ENCODE measurements at regions not wholly inside any gene's neighbourhood (a gene's known extent, or its start where the extent isn't known, plus 50 kb on each side); places are given as distances from the start of the nearest gene placed in this dataset.

DNA sequence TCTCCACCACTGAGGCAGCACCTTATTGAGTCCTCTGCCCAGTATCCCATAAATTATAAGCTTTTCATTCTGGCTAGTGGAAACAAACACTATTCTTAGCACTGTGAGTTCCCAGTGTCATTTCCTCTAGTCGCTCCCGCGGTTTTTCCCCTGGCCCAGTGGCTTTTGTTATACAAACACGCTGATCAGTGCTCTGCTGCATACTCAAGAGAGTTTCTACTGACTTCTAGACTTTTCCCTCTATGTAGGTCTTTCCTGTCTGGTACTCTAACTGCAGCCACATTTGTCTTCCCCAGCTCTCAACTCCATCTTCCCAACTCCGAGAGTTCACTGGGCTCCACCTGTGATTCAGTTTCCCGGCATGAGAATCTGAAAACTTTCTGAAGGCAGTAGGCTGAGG, 556.6 kb upstream of the SALL1 start:
- no peak for TF ChIP-seq EZH2 (IDR thresholded peaks at IDR 0.05; ENCODE audit: borderline replicate concordance, low read depth, low read length, severe bottlenecking)
- TF ChIP-seq FOS (IDR thresholded peaks at IDR 0.05; ENCODE audit: borderline replicate concordance, insufficient read depth, low read length), result no peak
- dilution Hi-C loops (cut with MboI; ENCODE audit: extremely low pct_ligation_motif_present, low sequenced_read_pairs), result no loop called here
- ChIA-PET POLR2A (no interaction called here), CTCF (no interaction called here)
- Histone ChIP-seq H4K20me1 (replicated peaks; ENCODE audit: control insufficient read depth, extremely low read depth, insufficient read depth, low read length) (no peaks in the 10 kb centered on the region), H3K4me2 (ENCODE audit: insufficient read depth, low read length) (no peak overlapping the region), H3K4me1 (ENCODE audit: control insufficient read depth, extremely low read depth, insufficient read depth, low read length) (no peaks in the 10 kb centered on the region), H3K9me1 (replicated peaks; ENCODE audit: control insufficient read depth, extremely low read depth, insufficient read depth, low read length) (no peaks in the 10 kb centered on the region), H3K27me3 (ENCODE audit: control insufficient read depth in 2 of 2, insufficient read depth in 2 of 2, low read length in 2 of 2) (no peaks in the 10 kb centered on the region), H3K27ac (ENCODE audit: insufficient read depth, low read depth, low read length) (no peak overlapping the region), H3K36me3 (ENCODE audit: control insufficient read depth in 2 of 2, extremely low read depth in 1 of 2, insufficient read depth in 2 of 2, low read length in 2 of 2) (no peaks in the 10 kb centered on the region), H3K4me3 (replicated peaks in 1 of 3; ENCODE audit: insufficient read depth in 1 of 3, low read depth in 1 of 3, low read length in 3 of 3) (no peak overlapping the region), H3K9me3 (replicated peaks; ENCODE audit: control insufficient read depth, insufficient read depth, low read length) (peaks cover 2% of the 10 kb centered on the region), H3K9ac (replicated peaks; ENCODE audit: extremely low read depth, insufficient read depth, low read length) (no peak overlapping the region), H3K79me2 (ENCODE audit: control insufficient read depth, insufficient read depth, low read length) (no peaks in the 10 kb centered on the region), H2AFZ (ENCODE audit: low read depth, low read length) (no peak overlapping the region)
- no TSS peak for BruUV-seq (replicated peaks)
- DNase-seq (ENCODE audit: low read depth, low spot score), result no peak
- intact Hi-C loops (cut with micrococcal nuclease), result no loop called here
- no peak for FAIRE-seq

- H3K9ac ChIP-seq (replicated peaks; ENCODE audit: extremely low read depth, insufficient read depth, low read length), result no peak overlapping the region
- no peaks in the 10 kb centered on the region for H3K36me3 ChIP-seq (ENCODE audit: control insufficient read depth in 2 of 2, extremely low read depth in 1 of 2, insufficient read depth in 2 of 2, low read length in 2 of 2)
- ChIA-PET POLR2A (no interaction called here), CTCF (no interaction called here)
- no peaks in the 10 kb centered on the region for H3K4me1 ChIP-seq (ENCODE audit: control insufficient read depth, extremely low read depth, insufficient read depth, low read length)
- no peaks in the 10 kb centered on the region for H3K9me1 ChIP-seq (replicated peaks; ENCODE audit: control insufficient read depth, extremely low read depth, insufficient read depth, low read length)
- DNase-seq (ENCODE audit: low read depth, low spot score), result no peak
- TF ChIP-seq GATA2 (IDR thresholded peaks at IDR 0.05; ENCODE audit: insufficient read depth, insufficient read length, low read depth, low read length), result no peak
- no peak for TF ChIP-seq FOS (IDR thresholded peaks at IDR 0.05; ENCODE audit: borderline replicate concordance, insufficient read depth, low read length)
- TF ChIP-seq MYC (IDR thresholded peaks at IDR 0.05; ENCODE audit: low read depth, low read length), result no peak
- no peak for TF ChIP-seq POLR2A (IDR thresholded peaks at IDR 0.05; ENCODE audit: low read depth, low read length)
- no peak for TF ChIP-seq MAX (IDR thresholded peaks at IDR 0.05; ENCODE audit: insufficient read depth, insufficient read length)
- no peak for TF ChIP-seq EZH2 (IDR thresholded peaks at IDR 0.05; ENCODE audit: borderline replicate concordance, low read depth, low read length, severe bottlenecking)
- TF ChIP-seq POLR2AphosphoS5 (IDR thresholded peaks at IDR 0.05; ENCODE audit: insufficient read depth, low read depth, low read length), result no peak
- no peak for TF ChIP-seq JUN (IDR thresholded peaks at IDR 0.05; ENCODE audit: borderline replicate concordance, insufficient read depth, insufficient read length, low read depth)
- TF ChIP-seq, protein P1, sequence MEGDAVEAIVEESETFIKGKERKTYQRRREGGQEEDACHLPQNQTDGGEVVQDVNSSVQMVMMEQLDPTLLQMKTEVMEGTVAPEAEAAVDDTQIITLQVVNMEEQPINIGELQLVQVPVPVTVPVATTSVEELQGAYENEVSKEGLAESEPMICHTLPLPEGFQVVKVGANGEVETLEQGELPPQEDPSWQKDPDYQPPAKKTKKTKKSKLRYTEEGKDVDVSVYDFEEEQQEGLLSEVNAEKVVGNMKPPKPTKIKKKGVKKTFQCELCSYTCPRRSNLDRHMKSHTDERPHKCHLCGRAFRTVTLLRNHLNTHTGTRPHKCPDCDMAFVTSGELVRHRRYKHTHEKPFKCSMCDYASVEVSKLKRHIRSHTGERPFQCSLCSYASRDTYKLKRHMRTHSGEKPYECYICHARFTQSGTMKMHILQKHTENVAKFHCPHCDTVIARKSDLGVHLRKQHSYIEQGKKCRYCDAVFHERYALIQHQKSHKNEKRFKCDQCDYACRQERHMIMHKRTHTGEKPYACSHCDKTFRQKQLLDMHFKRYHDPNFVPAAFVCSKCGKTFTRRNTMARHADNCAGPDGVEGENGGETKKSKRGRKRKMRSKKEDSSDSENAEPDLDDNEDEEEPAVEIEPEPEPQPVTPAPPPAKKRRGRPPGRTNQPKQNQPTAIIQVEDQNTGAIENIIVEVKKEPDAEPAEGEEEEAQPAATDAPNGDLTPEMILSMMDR (IDR thresholded peaks at IDR 0.05; ENCODE audit: extremely low read depth in 1 of 2, insufficient read depth in 1 of 2, low read depth in 1 of 2, low read length in 2 of 2), result no peak
- H2AFZ ChIP-seq (ENCODE audit: low read depth, low read length), result no peak overlapping the region
- H3K4me2 ChIP-seq (ENCODE audit: insufficient read depth, low read length), result no peak overlapping the region
- no peak overlapping the region for H3K27ac ChIP-seq (ENCODE audit: insufficient read depth, low read depth, low read length)
- H3K4me3 ChIP-seq (replicated peaks in 1 of 3; ENCODE audit: insufficient read depth in 1 of 3, low read depth in 1 of 3, low read length in 3 of 3), result no peak overlapping the region
- no peaks in the 10 kb centered on the region for H4K20me1 ChIP-seq (replicated peaks; ENCODE audit: control insufficient read depth, extremely low read depth, insufficient read depth, low read length)
- H3K9me3 ChIP-seq (replicated peaks; ENCODE audit: control insufficient read depth, insufficient read depth, low read length), result peaks cover 2% of the 10 kb centered on the region
- no peak for FAIRE-seq
- no peaks in the 10 kb centered on the region for H3K79me2 ChIP-seq (ENCODE audit: control insufficient read depth, insufficient read depth, low read length)
- dilution Hi-C loops (cut with MboI; ENCODE audit: extremely low pct_ligation_motif_present, low sequenced_read_pairs), result no loop called here
- no peaks in the 10 kb centered on the region for H3K27me3 ChIP-seq (ENCODE audit: control insufficient read depth in 2 of 2, insufficient read depth in 2 of 2, low read length in 2 of 2)
- intact Hi-C loops (cut with micrococcal nuclease), result no loop called here
- BruUV-seq (replicated peaks), result no TSS peak
These were observed 554.1 kb upstream of the SALL1 start for GRCh38 chr16:51705142-51705541.

All from endothelial cell of umbilical vein (primary cell).